ENCODE measurements at regions not wholly inside any gene's neighbourhood (a gene's known extent, or its start where the extent isn't known, plus 50 kb on each side); places are given as distances from the start of the nearest gene placed in this dataset.
"Not testable (repeated sequence)": the region's sequence is repeated elsewhere in the genome, so short reads cannot be mapped to it uniquely, and the experiment has no call there.

GRCh38 chr15:31433091-31433490, 106.5 kb downstream of the KLF13 start:
- no peak overlapping the region for H3K27ac ChIP-seq
- no peak for DNase-seq (ENCODE audit: low read depth, low spot score)

- no peak for DNase-seq (ENCODE audit: low read depth, low spot score)
- no peak overlapping the region for H3K27ac ChIP-seq
Measured at GRCh38 chr15:31433574-31433973, 106.9 kb downstream of the KLF13 start.

GRCh38 chr15:31434275-31434587, 107.6 kb downstream of the KLF13 start:
- DNase-seq (ENCODE audit: low read depth, low spot score), result no peak
- H3K27ac ChIP-seq, result peak overlapping the region; percentile 77

- H3K27ac ChIP-seq, result peak overlapping the region; percentile 77
- DNase-seq (ENCODE audit: low read depth, low spot score), result no peak
Measured at GRCh38 chr15:31434588-31435260, 108.1 kb downstream of the KLF13 start.

GRCh38 chr15:31435261-31435911, 108.8 kb downstream of the KLF13 start:
- peak overlapping the region; percentile 77 for H3K27ac ChIP-seq
- no peak for DNase-seq (ENCODE audit: low read depth, low spot score)

GRCh38 chr15:31435912-31436628, 109.4 kb downstream of the KLF13 start:
- no peak for DNase-seq (ENCODE audit: low read depth, low spot score)
- peak overlapping the region; percentile 77 for H3K27ac ChIP-seq

GRCh38 chr15:31437686-31438085, 111.1 kb downstream of the KLF13 start:
- DNase-seq (ENCODE audit: low read depth, low spot score), result no peak
- H3K27ac ChIP-seq, result no peak overlapping the region

- H3K27ac ChIP-seq, result no peak overlapping the region
- DNase-seq (ENCODE audit: low read depth, low spot score), result no peak
Measured at GRCh38 chr15:31438601-31439265, 112.1 kb downstream of the KLF13 start.

GRCh38 chr15:31439328-31439727, 112.7 kb downstream of the KLF13 start:
- no peak for DNase-seq (ENCODE audit: low read depth, low spot score)
- H3K27ac ChIP-seq, result no peak overlapping the region

- DNase-seq (ENCODE audit: low read depth, low spot score); H3K27ac ChIP-seq: not testable (repeated sequence)
Measured at GRCh38 chr15:31440216-31440615, 113.6 kb downstream of the KLF13 start.

GRCh38 chr15:31440754-31441311, 114.2 kb downstream of the KLF13 start:
- H3K27ac ChIP-seq, result peak overlapping the region; percentile 91
- DNase-seq (ENCODE audit: low read depth, low spot score), result no peak

- peak overlapping the region; percentile 91 for H3K27ac ChIP-seq
Measured at GRCh38 chr15:31442226-31442625, 115.6 kb downstream of the KLF13 start.

GRCh38 chr15:31442699-31443111, 116.1 kb downstream of the KLF13 start:
- DNase-seq (ENCODE audit: low read depth, low spot score), result peak; percentile 66
- peak overlapping the region; percentile 91 for H3K27ac ChIP-seq

More at GRCh38 chr15:31442226-31442625, 115.6 kb downstream of the KLF13 start:
- DNase-seq (ENCODE audit: low read depth, low spot score), result no peak

- no peak overlapping the region for H3K27ac ChIP-seq
- DNase-seq (ENCODE audit: low read depth, low spot score), result no peak
Measured at GRCh38 chr15:31444844-31445243, 118.2 kb downstream of the KLF13 start.

GRCh38 chr15:31446546-31446945, 119.9 kb downstream of the KLF13 start:
- H3K27ac ChIP-seq, result no peak overlapping the region
- DNase-seq (ENCODE audit: low read depth, low spot score), result no peak

- DNase-seq (ENCODE audit: low read depth, low spot score), result no peak
- H3K27ac ChIP-seq, result no peak overlapping the region
Measured at GRCh38 chr15:31447931-31448634, 121.4 kb downstream of the KLF13 start.

- no peak overlapping the region for H3K27ac ChIP-seq
- DNase-seq (ENCODE audit: low read depth, low spot score), result no peak
Measured at GRCh38 chr15:31448635-31448979, 122.0 kb downstream of the KLF13 start.

- no peak for DNase-seq (ENCODE audit: low read depth, low spot score)
- H3K27ac ChIP-seq, result no peak overlapping the region
Measured at GRCh38 chr15:31452595-31453557, 126.2 kb downstream of the KLF13 start.
